GM21723 (cell line): ENCODE measurements at regions not wholly inside any gene's neighbourhood (a gene's known extent, or its start where the extent isn't known, plus 50 kb on each side); places are given as distances from the start of the nearest gene placed in this dataset.

Source experiments
- ATAC-seq: cut with Tn5 transposase; IDR thresholded peaks from one replicate; pipeline ENCODE4 v1.9.1; 2021; ENCODE audit warnings: mild to moderate bottlenecking, moderate library complexity; ENCODE audit not compliant: unreplicated experiment

GRCh38 chr3:96007650-96008195 is 806.7 kb upstream of the EPHA6 start:
- no peak for ATAC-seq

- ATAC-seq, result no peak
These were observed 801.5 kb upstream of the EPHA6 start for GRCh38 chr3:96012939-96013338.

GRCh38 chr3:96017556-96017955 is 796.8 kb upstream of the EPHA6 start:
- ATAC-seq, result no peak

GRCh38 chr3:96022676-96023075 is 791.7 kb upstream of the EPHA6 start:
- no peak for ATAC-seq

GRCh38 chr3:96027718-96028117 is 786.7 kb upstream of the EPHA6 start:
- ATAC-seq, result no peak

- no peak for ATAC-seq
These were observed 774.8 kb upstream of the EPHA6 start for GRCh38 chr3:96039632-96040031.

- no peak for ATAC-seq
These were observed 755.1 kb upstream of the EPHA6 start for GRCh38 chr3:96059301-96059700.

- ATAC-seq, result no peak
These were observed 745.3 kb upstream of the EPHA6 start for GRCh38 chr3:96069065-96069464.

GRCh38 chr3:96070678-96071077 is 743.7 kb upstream of the EPHA6 start:
- ATAC-seq, result no peak

- no peak for ATAC-seq
These were observed 743.3 kb upstream of the EPHA6 start for GRCh38 chr3:96071097-96071496.

- no peak for ATAC-seq
These were observed 742.2 kb upstream of the EPHA6 start for GRCh38 chr3:96072226-96072625.

- no peak for ATAC-seq
These were observed 730.8 kb upstream of the EPHA6 start for GRCh38 chr3:96083610-96084009.

GRCh38 chr3:96086018-96086417 is 728.4 kb upstream of the EPHA6 start:
- no peak for ATAC-seq

GRCh38 chr3:96101006-96101560 is 713.3 kb upstream of the EPHA6 start:
- ATAC-seq, result no peak

- no peak for ATAC-seq
These were observed 707.7 kb upstream of the EPHA6 start for GRCh38 chr3:96106701-96107100.
